ENCODE measurements at regions not wholly inside any gene's neighbourhood (a gene's known extent, or its start where the extent isn't known, plus 50 kb on each side); places are given as distances from the start of the nearest gene placed in this dataset.

- TF ChIP-seq POLR2A (IDR thresholded peaks at IDR 0.05) (no peak), CTCF (IDR thresholded peaks at IDR 0.05) (no peak)
- WGBS, 2 donors = 68 to 73% methylated on average over 7 of the region's 7 CpGs
- no peak for DNase-seq (ENCODE audit: low spot score in 2 of 2)
- no peak overlapping the region for H3K4me3 ChIP-seq (ENCODE audit: low read depth, poor library complexity, severe bottlenecking)
- intact Hi-C loops (cut with DNase I; ENCODE audit: low total_unique reads) = no loop called here
Observed at GRCh38 chr9:99365233-99365980, 143.3 kb downstream of the SEC61B start.

- no peak overlapping the region for H3K4me3 ChIP-seq (ENCODE audit: low read depth, poor library complexity, severe bottlenecking)
- DNase-seq (ENCODE audit: low spot score in 2 of 2) = no peak
- TF ChIP-seq POLR2A (IDR thresholded peaks at IDR 0.05) (no peak), CTCF (IDR thresholded peaks at IDR 0.05) (no peak)
- intact Hi-C loops (cut with DNase I; ENCODE audit: low total_unique reads) = no loop called here
- WGBS, 2 donors = 75 to 80% methylated on average over 9 of the region's 9 CpGs
Observed at GRCh38 chr9:99366183-99366582, 144.1 kb downstream of the SEC61B start.

DNA sequence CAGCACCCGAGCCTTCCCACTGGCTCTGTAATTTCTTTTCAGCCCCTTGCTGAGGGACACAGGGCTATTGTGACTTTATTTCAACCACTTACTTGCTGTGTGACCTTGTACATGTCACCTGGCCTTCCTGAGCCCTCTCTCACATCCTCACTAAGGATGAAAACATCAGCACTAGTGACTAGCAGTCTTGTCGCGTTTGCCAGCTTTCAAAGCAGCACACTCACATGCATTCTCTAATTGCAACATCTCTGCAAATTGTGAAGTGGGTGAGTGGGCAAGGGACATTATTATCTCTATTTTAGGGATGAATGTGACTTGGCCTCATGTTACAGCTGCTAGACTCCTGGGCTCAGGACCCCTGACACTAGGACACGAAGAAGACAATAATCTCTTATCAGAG, 144.5 kb downstream of the SEC61B start:
- 92 to 94% methylated on average over 4 of the region's 4 CpGs for WGBS, 2 donors
- TF ChIP-seq CTCF (IDR thresholded peaks at IDR 0.05) (no peak), POLR2A (IDR thresholded peaks at IDR 0.05) (no peak)
- intact Hi-C loops (cut with DNase I; ENCODE audit: low total_unique reads) = no loop called here
- no peak overlapping the region for H3K4me3 ChIP-seq (ENCODE audit: low read depth, poor library complexity, severe bottlenecking)
- DNase-seq (ENCODE audit: low spot score in 2 of 2) = no peak

DNA sequence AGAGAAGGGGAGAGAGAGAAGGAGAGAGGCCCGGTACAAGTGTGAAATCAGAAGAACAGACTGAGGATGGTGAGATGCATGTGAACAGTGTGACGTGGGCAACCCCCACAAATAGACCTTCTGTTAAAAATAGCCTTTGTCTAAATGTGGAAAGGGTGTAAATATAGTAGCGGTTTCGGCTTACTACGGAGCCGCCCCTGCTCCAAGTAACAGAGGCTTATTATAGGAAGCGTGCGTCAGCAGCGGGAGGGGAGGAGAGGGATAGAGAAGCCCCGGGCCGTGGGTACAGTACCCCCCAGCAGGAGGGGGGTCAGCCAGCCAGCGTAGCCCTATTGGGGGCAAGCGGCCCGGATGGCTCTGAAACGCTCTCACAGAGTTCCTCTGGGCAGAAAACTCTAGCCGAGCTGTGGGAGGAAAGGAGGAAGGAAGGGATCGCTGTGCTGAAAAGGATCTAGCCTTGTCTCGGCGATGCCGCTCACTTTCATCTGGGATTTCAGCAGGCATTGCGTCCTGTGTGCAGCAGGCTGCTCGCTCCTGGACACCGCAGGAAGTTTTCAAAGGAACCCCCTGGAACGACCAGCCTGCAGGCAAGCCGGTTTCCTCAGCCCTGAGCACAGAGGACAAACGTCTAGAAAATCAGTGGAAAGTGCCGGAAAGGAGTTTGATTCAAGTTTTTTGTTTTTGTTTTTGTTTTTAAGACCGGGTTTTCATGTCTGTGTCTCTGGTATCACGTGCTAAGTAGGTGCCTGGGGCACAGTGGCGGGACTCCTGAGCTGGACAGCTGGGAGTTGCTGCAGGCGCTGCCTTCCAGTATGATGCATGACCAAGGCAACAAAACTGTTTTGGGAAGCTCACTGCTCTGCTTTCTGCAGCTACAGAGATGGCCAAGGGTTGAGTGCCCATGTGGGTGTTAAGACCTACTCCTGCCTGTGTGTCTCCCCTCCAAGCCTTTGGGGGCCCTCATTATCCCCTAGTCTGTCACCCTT, 146.6 kb downstream of the SEC61B start:
- 7 to 8% methylated on average over 31 of the region's 31 CpGs for WGBS, 2 donors
- intact Hi-C loops (cut with DNase I; ENCODE audit: low total_unique reads) = no loop called here
- H3K4me3 ChIP-seq (ENCODE audit: low read depth, poor library complexity, severe bottlenecking) = no peak overlapping the region
- DNase-seq (ENCODE audit: low spot score in 2 of 2) = peak in 1 of 2 donors; percentile 88
- no peak for TF ChIP-seq CTCF (IDR thresholded peaks at IDR 0.05)
- TF ChIP-seq POLR2A (IDR thresholded peaks at IDR 0.05) = no peak

DNA sequence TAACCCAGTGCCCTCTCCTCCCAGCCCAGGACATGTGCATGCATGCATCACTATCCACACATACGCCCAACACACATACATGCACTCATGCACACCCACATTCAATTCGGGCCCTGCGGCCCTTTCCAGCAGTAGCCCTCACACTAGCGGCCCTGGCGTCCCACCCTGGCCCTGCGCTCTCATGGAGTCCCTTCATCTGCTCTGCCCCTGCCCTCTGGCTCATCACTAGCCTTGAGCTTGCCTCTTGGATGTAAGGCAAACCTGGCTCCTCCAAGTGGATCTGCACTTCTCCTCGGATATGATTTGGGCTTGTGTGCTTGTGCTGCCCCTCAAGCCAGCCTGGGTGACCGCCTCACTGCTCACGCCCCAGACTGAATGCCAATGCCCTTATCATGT, 147.2 kb downstream of the SEC61B start:
- DNase-seq (ENCODE audit: low spot score in 2 of 2) = no peak
- 85% methylated on average over 9 of the region's 9 CpGs for WGBS, 2 donors
- no peak overlapping the region for H3K4me3 ChIP-seq (ENCODE audit: low read depth, poor library complexity, severe bottlenecking)
- TF ChIP-seq CTCF (IDR thresholded peaks at IDR 0.05) (no peak), POLR2A (IDR thresholded peaks at IDR 0.05) (no peak)
- intact Hi-C loops (cut with DNase I; ENCODE audit: low total_unique reads) = no loop called here
